ENCODE measurements at regions not wholly inside any gene's neighbourhood (a gene's known extent, or its start where the extent isn't known, plus 50 kb on each side); places are given as distances from the start of the nearest gene placed in this dataset.

GRCh38 chr1:104874044-104874443 lies 1124.3 kb downstream of the AMY1C start:
- no peak for TF ChIP-seq TAF1 (IDR thresholded peaks at IDR 0.05; ENCODE audit: borderline replicate concordance, insufficient read depth, low read length)
- TF ChIP-seq POLR2AphosphoS5 (IDR thresholded peaks at IDR 0.05; ENCODE audit: low read depth, low read length), result no peak
- TF ChIP-seq SIN3A (IDR thresholded peaks at IDR 0.05; ENCODE audit: borderline replicate concordance, insufficient read depth, low read length), result no peak
- no peak for TF ChIP-seq FOXP2 (optimal IDR thresholded peaks at IDR 0.05; ENCODE audit: borderline replicate concordance, extremely low read depth, extremely low read length, insufficient read depth)
- no peak for TF ChIP-seq REST (IDR thresholded peaks at IDR 0.05; ENCODE audit: insufficient read depth in 1 of 2, low read depth in 2 of 2, low read length in 2 of 2)

- TF ChIP-seq SIN3A (IDR thresholded peaks at IDR 0.05; ENCODE audit: borderline replicate concordance, insufficient read depth, low read length) (no peak), POLR2AphosphoS5 (IDR thresholded peaks at IDR 0.05; ENCODE audit: low read depth, low read length) (no peak), TAF1 (IDR thresholded peaks at IDR 0.05; ENCODE audit: borderline replicate concordance, insufficient read depth, low read length) (no peak), REST (IDR thresholded peaks at IDR 0.05; ENCODE audit: insufficient read depth in 1 of 2, low read depth in 2 of 2, low read length in 2 of 2) (no peak), FOXP2 (optimal IDR thresholded peaks at IDR 0.05; ENCODE audit: borderline replicate concordance, extremely low read depth, extremely low read length, insufficient read depth) (no peak)
Observed at GRCh38 chr1:104878203-104878909, 1128.7 kb downstream of the AMY1C start.

GRCh38 chr1:104884939-104885338 lies 1135.2 kb downstream of the AMY1C start:
- TF ChIP-seq POLR2AphosphoS5 (IDR thresholded peaks at IDR 0.05; ENCODE audit: low read depth, low read length), result no peak
- TF ChIP-seq TAF1 (IDR thresholded peaks at IDR 0.05; ENCODE audit: borderline replicate concordance, insufficient read depth, low read length), result no peak
- no peak for TF ChIP-seq REST (IDR thresholded peaks at IDR 0.05; ENCODE audit: insufficient read depth in 1 of 2, low read depth in 2 of 2, low read length in 2 of 2)
- no peak for TF ChIP-seq FOXP2 (optimal IDR thresholded peaks at IDR 0.05; ENCODE audit: borderline replicate concordance, extremely low read depth, extremely low read length, insufficient read depth)
- TF ChIP-seq SIN3A (IDR thresholded peaks at IDR 0.05; ENCODE audit: borderline replicate concordance, insufficient read depth, low read length), result no peak

- TF ChIP-seq FOXP2 (optimal IDR thresholded peaks at IDR 0.05; ENCODE audit: borderline replicate concordance, extremely low read depth, extremely low read length, insufficient read depth) (no peak), SIN3A (IDR thresholded peaks at IDR 0.05; ENCODE audit: borderline replicate concordance, insufficient read depth, low read length) (no peak), POLR2AphosphoS5 (IDR thresholded peaks at IDR 0.05; ENCODE audit: low read depth, low read length) (no peak), REST (IDR thresholded peaks at IDR 0.05; ENCODE audit: insufficient read depth in 1 of 2, low read depth in 2 of 2, low read length in 2 of 2) (no peak), TAF1 (IDR thresholded peaks at IDR 0.05; ENCODE audit: borderline replicate concordance, insufficient read depth, low read length) (no peak)
Observed at GRCh38 chr1:104905322-104905721, 1155.6 kb downstream of the AMY1C start.
